H9 (cell line): ENCODE measurements at regions not wholly inside any gene's neighbourhood (a gene's known extent, or its start where the extent isn't known, plus 50 kb on each side); places are given as distances from the start of the nearest gene placed in this dataset.

Experiments
- DNase-seq: peaks from one replicate; pipeline ENCODE4 v3.0.0-alpha.2; 2017
- H2AFZ ChIP-seq: one replicate; pipeline ENCODE4 v1.6.1; 2013; ENCODE audit warnings: mild to moderate bottlenecking, low read length, control low read depth, moderate library complexity
- H2AK5ac ChIP-seq: 2 replicates; pipeline ENCODE4 v1.6.1; 2013; ENCODE audit warnings: low read length, control low read depth, mixed read lengths; ENCODE audit not compliant: insufficient read length
- H2BK120ac ChIP-seq: one replicate; pipeline ENCODE4 v1.6.1; 2013; ENCODE audit warnings: low read depth, mild to moderate bottlenecking, low read length, control low read depth, inconsistent platforms; ENCODE audit not compliant: poor library complexity, severe bottlenecking
- H2BK12ac ChIP-seq: 2 replicates; pipeline ENCODE4 v1.6.1; 2013; ENCODE audit warnings: low read length, control low read depth, mixed read lengths, low read depth; ENCODE audit not compliant: insufficient read length
- H2BK15ac ChIP-seq: 2 replicates; pipeline ENCODE4 v1.6.1; 2013; ENCODE audit warnings: low read depth, low read length, control low read depth
- H2BK20ac ChIP-seq: one replicate; pipeline ENCODE4 v1.6.1; 2013; ENCODE audit warnings: low read depth, mild to moderate bottlenecking, low read length, control low read depth, inconsistent platforms; ENCODE audit not compliant: poor library complexity, severe bottlenecking
- H2BK5ac ChIP-seq: 2 replicates; pipeline ENCODE4 v1.6.1; 2013; ENCODE audit warnings: low read length, control low read depth, mixed read lengths; ENCODE audit not compliant: insufficient read length
- H3K14ac ChIP-seq: 2 replicates; pipeline ENCODE4 v1.6.1; 2013; ENCODE audit warnings: low read length, control low read depth; ENCODE audit not compliant: insufficient read depth
- H3K18ac ChIP-seq: 2 replicates; pipeline ENCODE4 v1.6.1; 2013; ENCODE audit warnings: low read depth, mild to moderate bottlenecking, mixed read lengths, low read length, control low read depth; ENCODE audit not compliant: insufficient read length
- H3K23ac ChIP-seq: 2 replicates; pipeline ENCODE4 v1.6.1; 2013; ENCODE audit warnings: low read length, control low read depth, mixed read lengths, low read depth; ENCODE audit not compliant: insufficient read length
- H3K23me2 ChIP-seq: 2 replicates; pipeline ENCODE4 v1.6.1; 2013; ENCODE audit warnings: low read depth, mild to moderate bottlenecking, mixed read lengths, low read length, control low read depth; ENCODE audit not compliant: insufficient read length, poor library complexity, severe bottlenecking
- H3K27ac ChIP-seq: 2 replicates; pipeline ENCODE4 v1.5.1; 2013; ENCODE audit warnings: low read length, control low read depth, mixed read lengths, low read depth; ENCODE audit not compliant: insufficient read length
- H3K27me3 ChIP-seq: 2 replicates; pipeline ENCODE4 v1.6.1; 2013; ENCODE audit warnings: low read length, control low read depth, inconsistent platforms; ENCODE audit not compliant: insufficient read depth
- H3K4ac ChIP-seq: 2 replicates; pipeline ENCODE4 v1.6.1; 2013; ENCODE audit warnings: low read depth, mild to moderate bottlenecking, control low read depth, inconsistent platforms, low read length, moderate library complexity
- H3K4me1 ChIP-seq: 2 replicates; pipeline ENCODE4 v1.6.1; 2013; ENCODE audit warnings: low read length, control low read depth, inconsistent platforms; ENCODE audit not compliant: insufficient read depth
- H3K4me2 ChIP-seq: 2 replicates; pipeline ENCODE4 v1.6.1; 2013; ENCODE audit warnings: low read length, control low read depth, mixed read lengths; ENCODE audit not compliant: insufficient read length, insufficient read depth
- H3K56ac ChIP-seq: 2 replicates; pipeline ENCODE4 v1.6.1; 2013; ENCODE audit warnings: low read depth, mild to moderate bottlenecking, mixed read lengths, low read length, control low read depth; ENCODE audit not compliant: insufficient read length
- H3K79me1 ChIP-seq: 2 replicates; pipeline ENCODE4 v1.6.1; 2013; ENCODE audit warnings: low read depth, mild to moderate bottlenecking, moderate library complexity, low read length, control low read depth, inconsistent platforms; ENCODE audit not compliant: insufficient read depth, poor library complexity, severe bottlenecking
- H3K79me2 ChIP-seq: 2 replicates; pipeline ENCODE4 v1.6.1; 2013; ENCODE audit warnings: low read length, control low read depth, inconsistent platforms; ENCODE audit not compliant: insufficient read depth
- H3K9ac ChIP-seq: 2 replicates; pipeline ENCODE4 v1.6.1; 2013; ENCODE audit warnings: low read length, control low read depth, mixed read lengths; ENCODE audit not compliant: insufficient read length; ENCODE audit errors: extremely low read depth
- H3K9me3 ChIP-seq: one replicate; pipeline ENCODE4 v1.6.1; 2013; ENCODE audit warnings: low read depth, low read length, inconsistent platforms; ENCODE audit not compliant: control insufficient read depth
- H3T11ph ChIP-seq: one replicate; pipeline ENCODE4 v1.6.1; 2013; ENCODE audit warnings: mild to moderate bottlenecking, low read length, control low read depth, inconsistent platforms
- H4K20me1 ChIP-seq: one replicate; pipeline ENCODE4 v1.6.1; 2013; ENCODE audit not compliant: control insufficient read depth, insufficient read length, insufficient read depth
- H4K5ac ChIP-seq: 2 replicates; pipeline ENCODE4 v1.6.1; 2013; ENCODE audit warnings: low read depth, mild to moderate bottlenecking, mixed read lengths, low read length, control low read depth; ENCODE audit not compliant: insufficient read length
- H4K8ac ChIP-seq: replicated peaks from 2 replicates; pipeline ENCODE4 v1.6.1; 2013; ENCODE audit warnings: low read length, control low read depth, mixed read lengths, low read depth; ENCODE audit not compliant: insufficient read length
- H4K91ac ChIP-seq: 2 replicates; pipeline ENCODE4 v1.6.1; 2013; ENCODE audit warnings: low read depth, mild to moderate bottlenecking, moderate library complexity, mixed read lengths, low read length, control low read depth; ENCODE audit not compliant: insufficient read length
- H3K27ac Mint-ChIP-seq, 3 experiments: 2 replicates in 2 of 3; 3 replicates in 1 of 3; pipeline ENCODE4 v1.8.0; 2020 to 2021; ENCODE audit warnings: mixed read lengths in 3 of 3, mild to moderate bottlenecking in 1 of 3, moderate library complexity in 1 of 3
- H3K27me3 Mint-ChIP-seq: 2 replicates; pipeline ENCODE4 v1.8.0; 2021; ENCODE audit warnings: low read depth, mild to moderate bottlenecking, moderate library complexity, mixed read lengths
- H3K36me3 Mint-ChIP-seq, 3 experiments: 2 replicates in 2 of 3; 3 replicates in 1 of 3; pipeline ENCODE4 v1.8.0; 2020 to 2021; ENCODE audit warnings: low read depth in 3 of 3, mixed read lengths in 3 of 3; ENCODE audit not compliant: insufficient read depth in 1 of 3
- H3K4me1 Mint-ChIP-seq, 2 experiments: 2 replicates each; pipeline ENCODE4 v1.8.0; 2020; ENCODE audit warnings: mixed read lengths in 2 of 2
- H3K4me3 Mint-ChIP-seq, 2 experiments: 2 replicates in 1 of 2; 3 replicates in 1 of 2; pipeline ENCODE4 v1.8.0; 2020 to 2021; ENCODE audit warnings: mild to moderate bottlenecking in 2 of 2, mixed read lengths in 2 of 2, moderate library complexity in 1 of 2
- H3K9me3 Mint-ChIP-seq, 2 experiments: 2 replicates in 1 of 2; 3 replicates in 1 of 2; pipeline ENCODE4 v1.8.0; 2020; ENCODE audit warnings: mild to moderate bottlenecking in 2 of 2, mixed read lengths in 2 of 2, moderate library complexity in 1 of 2
- TF ChIP-seq, protein P1 (sequence below): fragments of 200-600 bp; sonication (generic); conservative IDR thresholded peaks from 3 replicates; pipeline ENCODE4 v1.8.0; 2021; ENCODE audit warnings: antibody characterized with exemption, mild to moderate bottlenecking

DNA sequence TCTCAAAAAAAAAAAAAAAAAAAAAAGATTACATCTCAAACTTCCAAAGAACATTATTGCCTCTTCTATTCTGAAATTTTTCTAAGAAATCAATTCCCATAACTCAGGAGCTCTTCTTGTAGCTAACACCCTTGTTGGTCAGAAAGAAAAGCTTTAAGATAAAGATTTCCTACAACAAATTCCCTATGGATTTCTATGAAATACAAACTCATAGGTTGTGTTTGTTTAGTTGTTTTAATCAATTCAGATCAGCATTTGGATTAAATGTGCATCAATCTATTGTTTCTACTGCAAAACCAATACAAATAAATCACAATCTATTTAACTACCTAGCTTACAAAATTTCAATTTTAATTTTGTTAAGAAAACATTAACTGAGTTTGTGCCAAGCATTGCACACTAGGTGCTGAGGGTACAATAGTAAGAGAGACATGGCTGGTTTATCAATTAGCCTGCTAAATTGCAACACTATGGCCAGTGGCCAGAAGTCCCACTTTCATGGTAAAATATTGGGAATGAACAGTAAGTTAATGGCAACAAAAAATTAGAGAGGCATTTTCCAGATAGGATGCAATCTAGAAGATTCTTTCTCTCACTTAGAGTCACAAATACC is 80.2 kb upstream of the MYCN start:
- Mint-ChIP-seq H3K27ac (no peak overlapping the region), H3K27me3 (no peaks in the 10 kb centered on the region), H3K4me3 (no peak overlapping the region), H3K4me1 (peaks cover 0 to 2% of the 10 kb centered on the region in 2 experiments; a peak in 1 of 4 replicates), H3K36me3 (no peaks in the 10 kb centered on the region), H3K9me3 (no peaks in the 10 kb centered on the region)
- H4K8ac ChIP-seq: no peak overlapping the region
- H3K14ac ChIP-seq: no peak overlapping the region
- H2BK20ac ChIP-seq: no peak overlapping the region
- H3K23ac ChIP-seq: no peak overlapping the region
- no peak overlapping the region for H3T11ph ChIP-seq
- no peak overlapping the region for H2AFZ ChIP-seq
- H3K9ac ChIP-seq: no peak overlapping the region
- TF ChIP-seq, protein P1, sequence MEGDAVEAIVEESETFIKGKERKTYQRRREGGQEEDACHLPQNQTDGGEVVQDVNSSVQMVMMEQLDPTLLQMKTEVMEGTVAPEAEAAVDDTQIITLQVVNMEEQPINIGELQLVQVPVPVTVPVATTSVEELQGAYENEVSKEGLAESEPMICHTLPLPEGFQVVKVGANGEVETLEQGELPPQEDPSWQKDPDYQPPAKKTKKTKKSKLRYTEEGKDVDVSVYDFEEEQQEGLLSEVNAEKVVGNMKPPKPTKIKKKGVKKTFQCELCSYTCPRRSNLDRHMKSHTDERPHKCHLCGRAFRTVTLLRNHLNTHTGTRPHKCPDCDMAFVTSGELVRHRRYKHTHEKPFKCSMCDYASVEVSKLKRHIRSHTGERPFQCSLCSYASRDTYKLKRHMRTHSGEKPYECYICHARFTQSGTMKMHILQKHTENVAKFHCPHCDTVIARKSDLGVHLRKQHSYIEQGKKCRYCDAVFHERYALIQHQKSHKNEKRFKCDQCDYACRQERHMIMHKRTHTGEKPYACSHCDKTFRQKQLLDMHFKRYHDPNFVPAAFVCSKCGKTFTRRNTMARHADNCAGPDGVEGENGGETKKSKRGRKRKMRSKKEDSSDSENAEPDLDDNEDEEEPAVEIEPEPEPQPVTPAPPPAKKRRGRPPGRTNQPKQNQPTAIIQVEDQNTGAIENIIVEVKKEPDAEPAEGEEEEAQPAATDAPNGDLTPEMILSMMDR: no peak
- no peak overlapping the region for H4K91ac ChIP-seq
- no peak overlapping the region for H3K4ac ChIP-seq
- H3K18ac ChIP-seq: no peak overlapping the region
- H2AK5ac ChIP-seq: no peak overlapping the region
- no peaks in the 10 kb centered on the region for H3K23me2 ChIP-seq
- H3K4me2 ChIP-seq: no peak overlapping the region
- no peak overlapping the region for H2BK12ac ChIP-seq
- H2BK5ac ChIP-seq: no peak overlapping the region
- no peak overlapping the region for H3K27ac ChIP-seq
- no peaks in the 10 kb centered on the region for H4K20me1 ChIP-seq
- no peak for DNase-seq
- no peak overlapping the region for H3K56ac ChIP-seq
- H2BK15ac ChIP-seq: no peak overlapping the region
- no peaks in the 10 kb centered on the region for H3K79me1 ChIP-seq
- no peaks in the 10 kb centered on the region; the same call in 1 of the 2 replicates for H3K4me1 ChIP-seq
- no peak overlapping the region for H4K5ac ChIP-seq
- no peaks in the 10 kb centered on the region for H3K9me3 ChIP-seq
- no peak overlapping the region for H2BK120ac ChIP-seq
- H3K27me3 ChIP-seq: no peaks in the 10 kb centered on the region
- H3K79me2 ChIP-seq: no peaks in the 10 kb centered on the region
